SU-DHL-6 (cell line): ENCODE measurements at regions not wholly inside any gene's neighbourhood (a gene's known extent, or its start where the extent isn't known, plus 50 kb on each side); places are given as distances from the start of the nearest gene placed in this dataset.

Experiments
- H2AFZ ChIP-seq: fragments of 200-600 bp; sonication (generic); 2 replicates; pipeline ENCODE4 v1.6.1; 2014; ENCODE audit warnings: low read depth, mild to moderate bottlenecking, moderate library complexity, mixed read lengths, antibody characterized with exemption, low read length; ENCODE audit not compliant: severe bottlenecking
- H3F3A ChIP-seq: fragments of 200-600 bp; shearing (Covaris generic); 2 replicates; pipeline ENCODE4 v1.6.0; 2016; ENCODE audit warnings: antibody characterized with exemption, mild to moderate bottlenecking; ENCODE audit not compliant: insufficient read depth
- H3K27ac ChIP-seq: fragments of 200-600 bp; sonication (generic); 2 replicates; pipeline ENCODE4 v1.5.1; 2016; ENCODE audit warnings: low read depth, mild to moderate bottlenecking, low read length, moderate library complexity, mixed read lengths
- H3K27me3 ChIP-seq: fragments of 200-600 bp; sonication (generic), shearing (Covaris generic); 2 replicates; pipeline ENCODE4 v1.6.0; 2014; ENCODE audit warnings: mild to moderate bottlenecking, low read length
- H3K36me3 ChIP-seq: fragments of 200-600 bp; sonication (generic); 2 replicates; pipeline ENCODE4 v1.6.1; 2014; ENCODE audit warnings: mild to moderate bottlenecking, low read length, mixed read lengths
- H3K4me2 ChIP-seq: fragments of 300-600, 200-600 bp; shearing (Covaris generic), sonication (generic); 2 replicates; pipeline ENCODE4 v1.6.0; 2014; ENCODE audit warnings: low read length, low read depth, mild to moderate bottlenecking; ENCODE audit not compliant: poor library complexity, severe bottlenecking
- H3K4me3 ChIP-seq: fragments of 200-600 bp; sonication (generic); 2 replicates; pipeline ENCODE4 v1.5.1; 2014; ENCODE audit warnings: antibody characterized with exemption, low read length, mild to moderate bottlenecking, mixed read lengths; ENCODE audit not compliant: insufficient read depth, poor library complexity, severe bottlenecking
- H3K79me2 ChIP-seq: fragments of 200-600 bp; sonication (generic); 2 replicates; pipeline ENCODE4 v1.6.1; 2014; ENCODE audit warnings: mild to moderate bottlenecking, low read length, moderate library complexity; ENCODE audit not compliant: insufficient read depth
- H3K9ac ChIP-seq: fragments of 200-600 bp; sonication (generic); 2 replicates; pipeline ENCODE4 v1.7.0; 2014; ENCODE audit warnings: mild to moderate bottlenecking, low read length
- H3K9me2 ChIP-seq: fragments of 200-600 bp; sonication (generic); replicated peaks from 2 replicates; pipeline ENCODE4 v1.6.1; 2014; ENCODE audit warnings: low read length; ENCODE audit not compliant: insufficient read depth
- H3K9me3 ChIP-seq: fragments of 200-600 bp; sonication (generic); 2 replicates; pipeline ENCODE4 v1.6.1; 2014; ENCODE audit warnings: low read length, mixed read lengths; ENCODE audit not compliant: insufficient read depth
- H4K20me1 ChIP-seq: fragments of 200-600 bp; sonication (generic); 2 replicates; pipeline ENCODE4 v1.6.1; 2014; ENCODE audit warnings: low read depth, mild to moderate bottlenecking, antibody characterized with exemption, low read length, moderate library complexity, mixed read lengths
- CTCF ChIP-seq: fragments of 200-600 bp; sonication (generic); IDR thresholded peaks from one replicate; pipeline ENCODE4 v1.5.1; 2017; ENCODE audit warnings: antibody characterized with exemption, mild to moderate bottlenecking, low read length, moderate library complexity; ENCODE audit not compliant: insufficient read depth, poor library complexity, severe bottlenecking
- EZH2phosphoT487 ChIP-seq: fragments of 200-600 bp; sonication (generic), shearing (Covaris generic); conservative IDR thresholded peaks from 2 replicates; pipeline ENCODE4 v1.6.1; 2018; ENCODE audit warnings: mild to moderate bottlenecking, antibody characterized with exemption, low read length, moderate library complexity, mixed read lengths

GRCh38 chr2:42925742-42926433 lies 133.5 kb upstream of the HAAO start:
- TF ChIP-seq EZH2phosphoT487 (no peak), CTCF (no peak)
- H3K27me3 ChIP-seq: no peaks in the 10 kb centered on the region
- H3K9me2 ChIP-seq: no peaks in the 10 kb centered on the region
- H3K9me3 ChIP-seq: no peaks in the 10 kb centered on the region
- H3K4me3 ChIP-seq: no peak overlapping the region
- no peaks in the 10 kb centered on the region for H4K20me1 ChIP-seq
- no peaks in the 10 kb centered on the region for H3K79me2 ChIP-seq
- H3K9ac ChIP-seq: no peak overlapping the region
- H3K27ac ChIP-seq: no peak overlapping the region
- no peaks in the 10 kb centered on the region for H3F3A ChIP-seq
- H3K36me3 ChIP-seq: no peaks in the 10 kb centered on the region
- no peak overlapping the region for H2AFZ ChIP-seq
- no peak overlapping the region for H3K4me2 ChIP-seq

GRCh38 chr2:42924418-42924886 lies 132.1 kb upstream of the HAAO start:
- no peaks in the 10 kb centered on the region for H3K9me2 ChIP-seq
- no peaks in the 10 kb centered on the region for H3F3A ChIP-seq
- no peaks in the 10 kb centered on the region for H3K79me2 ChIP-seq
- H3K27ac ChIP-seq: no peak overlapping the region
- H4K20me1 ChIP-seq: no peaks in the 10 kb centered on the region
- no peak overlapping the region for H3K4me2 ChIP-seq
- H3K36me3 ChIP-seq: no peaks in the 10 kb centered on the region
- no peaks in the 10 kb centered on the region for H3K27me3 ChIP-seq
- no peak overlapping the region for H3K4me3 ChIP-seq
- H3K9ac ChIP-seq: no peak overlapping the region
- no peaks in the 10 kb centered on the region for H3K9me3 ChIP-seq
- no peak for TF ChIP-seq EZH2phosphoT487
- no peak for TF ChIP-seq CTCF
- no peak overlapping the region for H2AFZ ChIP-seq

GRCh38 chr2:42923580-42924417 lies 131.4 kb upstream of the HAAO start:
- Histone ChIP-seq H3K27ac (no peak overlapping the region), H3K36me3 (no peaks in the 10 kb centered on the region), H3F3A (no peaks in the 10 kb centered on the region), H3K9ac (no peak overlapping the region), H4K20me1 (no peaks in the 10 kb centered on the region), H3K9me3 (no peaks in the 10 kb centered on the region), H3K79me2 (no peaks in the 10 kb centered on the region), H3K4me2 (no peak overlapping the region), H3K4me3 (no peak overlapping the region), H2AFZ (no peak overlapping the region), H3K9me2 (no peaks in the 10 kb centered on the region), H3K27me3 (no peaks in the 10 kb centered on the region)
- TF ChIP-seq EZH2phosphoT487: no peak
- TF ChIP-seq CTCF: no peak
